Adrenal gland (tissue), 5 donors: ENCODE measurements at regions not wholly inside any gene's neighbourhood (a gene's known extent, or its start where the extent isn't known, plus 50 kb on each side); places are given as distances from the start of the nearest gene placed in this dataset.
"Not testable (repeated sequence)": the region's sequence is repeated elsewhere in the genome, so short reads cannot be mapped to it uniquely, and the experiment has no call there.

Experiments used
- CTCF ChIP-seq, 6 experiments: fragments of 450-650 bp in 4 of 6; fragments of 200-600 bp in 2 of 6; sonication (generic) in 1 of 6; IDR thresholded peaks; 1 replicate in 5 of 6; 2 replicates in 1 of 6; pipeline versions ENCODE4 v1.5.1 to v1.8.0; 2016 to 2021; ENCODE audit warnings: antibody characterized with exemption in 6 of 6, mild to moderate bottlenecking in 2 of 6, moderate library complexity in 1 of 6
- POLR2A ChIP-seq, 2 donors: fragments of 450-650 bp; IDR thresholded peaks; one replicate each; pipeline ENCODE4 v1.6.1; 2017; ENCODE audit warnings: antibody characterized with exemption in 2 of 2, mild to moderate bottlenecking in 2 of 2, moderate library complexity in 1 of 2
- donor health status: DM: no; HTN: no; CAD: no.

- not testable (repeated sequence) for TF ChIP-seq CTCF, POLR2A (IDR thresholded peaks at IDR 0.05)
Observed at GRCh38 chr20:39725513-39725912, 763.4 kb downstream of the DHX35 start.
